HG03039 (cell line): ENCODE measurements at regions not wholly inside any gene's neighbourhood (a gene's known extent, or its start where the extent isn't known, plus 50 kb on each side); places are given as distances from the start of the nearest gene placed in this dataset.

ENCODE experiments used
- ATAC-seq: cut with Tn5 transposase; IDR thresholded peaks from one replicate; pipeline ENCODE4 v1.9.1; 2021; ENCODE audit warnings: mild to moderate bottlenecking, moderate library complexity; ENCODE audit not compliant: unreplicated experiment

GRCh38 chr12:115762936-115763335 lies 514.6 kb downstream of the MED13L start:
- ATAC-seq = no peak

- ATAC-seq = no peak
These were observed 515.7 kb downstream of the MED13L start for GRCh38 chr12:115761784-115762183.

DNA sequence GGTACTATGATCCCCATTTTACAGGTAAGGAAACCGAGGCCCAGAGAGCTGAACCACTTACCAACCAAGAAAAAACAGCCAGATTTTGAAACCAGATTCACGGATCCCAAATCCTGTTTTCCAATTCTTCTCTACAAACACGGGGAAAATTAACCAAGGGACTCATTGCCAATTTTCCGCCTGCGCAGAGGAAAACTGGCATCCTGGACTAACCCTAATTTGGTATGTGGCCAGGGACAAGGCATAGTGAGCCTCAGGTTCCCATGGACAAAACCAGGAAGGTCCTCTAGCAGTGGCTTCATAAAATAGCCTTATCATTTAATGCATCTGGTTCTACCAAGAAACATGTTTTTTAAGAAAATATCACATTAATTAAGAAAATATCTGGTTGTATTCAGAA lies 517.3 kb downstream of the MED13L start:
- ATAC-seq = no peak

- ATAC-seq = no peak
These were observed 518.4 kb downstream of the MED13L start for GRCh38 chr12:115758877-115759620.

GRCh38 chr12:115758183-115758582 lies 519.3 kb downstream of the MED13L start:
- no peak for ATAC-seq

DNA sequence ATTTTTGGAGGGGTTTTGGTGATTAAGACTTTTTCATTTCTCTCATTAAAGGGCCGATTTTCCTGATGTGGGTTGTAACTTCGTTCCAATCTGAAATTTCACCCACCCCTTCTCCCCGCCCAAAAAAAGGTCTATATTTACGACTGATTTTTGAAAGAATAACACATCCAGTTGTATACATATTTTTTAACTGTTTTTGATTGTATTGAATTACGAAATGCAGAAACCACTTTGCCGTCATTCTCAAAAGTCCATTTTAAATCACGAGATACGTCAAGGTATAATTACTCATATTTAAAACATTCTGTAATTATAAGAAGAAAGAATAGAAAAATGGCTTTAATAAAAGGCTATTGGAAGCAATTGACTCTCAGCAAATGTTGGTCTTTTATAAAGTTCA lies 520.7 kb downstream of the MED13L start:
- no peak for ATAC-seq

- ATAC-seq = no peak
These were observed 521.2 kb downstream of the MED13L start for GRCh38 chr12:115756271-115756670.

DNA sequence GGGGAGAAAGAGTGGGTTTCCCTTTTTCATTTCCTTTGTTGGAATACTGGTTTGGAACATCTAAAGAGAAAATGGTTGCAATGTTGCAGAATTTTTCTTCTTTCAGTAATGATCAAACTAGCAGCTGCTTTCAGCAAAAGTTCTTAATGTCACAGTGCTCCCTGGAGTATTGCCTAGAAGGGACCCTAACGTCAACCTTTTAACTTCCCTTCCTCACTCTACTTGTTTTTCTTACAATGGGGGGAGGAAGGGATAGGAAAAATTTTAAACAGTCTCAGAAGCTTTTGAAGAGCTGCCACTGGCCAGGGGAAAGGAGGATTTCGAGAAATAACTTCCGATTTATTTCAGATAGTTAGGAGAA lies 521.8 kb downstream of the MED13L start:
- ATAC-seq = no peak

GRCh38 chr12:115755061-115755724 lies 522.3 kb downstream of the MED13L start:
- ATAC-seq = no peak

DNA sequence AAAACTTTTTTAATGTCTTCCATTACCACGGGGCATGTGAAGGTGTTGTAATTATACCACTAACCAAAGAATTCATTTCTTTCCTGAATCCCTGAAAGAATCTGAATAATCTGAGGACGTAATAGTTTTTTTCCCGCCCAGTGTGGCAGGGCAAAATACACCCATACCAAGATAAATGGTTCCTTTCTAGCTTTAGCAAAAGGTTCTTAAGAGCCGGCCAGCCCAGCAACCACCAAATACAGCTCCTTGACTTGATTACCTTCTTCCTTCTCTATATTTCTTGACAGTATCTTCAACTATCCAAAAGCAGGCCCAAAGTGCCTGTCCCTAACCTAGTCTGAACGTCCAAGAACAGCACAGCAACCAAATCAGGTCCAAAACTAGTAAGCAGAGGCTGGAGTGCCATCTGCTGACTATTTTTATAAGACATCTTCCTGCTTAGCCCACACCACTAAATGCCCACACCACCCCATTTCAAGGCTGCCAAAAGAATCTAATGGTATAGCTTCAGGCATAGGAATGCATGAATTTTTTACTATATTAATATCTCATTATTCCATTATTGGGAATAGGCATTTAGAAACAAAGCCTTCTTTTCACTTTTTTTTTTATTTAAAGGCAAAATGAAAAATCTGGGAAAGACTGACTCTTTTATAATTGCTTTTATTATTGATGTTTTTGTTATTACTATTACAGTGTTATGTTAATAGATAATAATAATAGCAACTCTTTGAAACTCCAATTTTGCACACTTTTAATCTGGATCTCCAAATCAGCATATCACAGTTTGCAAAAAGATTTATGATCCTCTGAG lies 524.4 kb downstream of the MED13L start:
- ATAC-seq = no peak

- no peak for ATAC-seq
These were observed 525.3 kb downstream of the MED13L start for GRCh38 chr12:115752156-115752555.

DNA sequence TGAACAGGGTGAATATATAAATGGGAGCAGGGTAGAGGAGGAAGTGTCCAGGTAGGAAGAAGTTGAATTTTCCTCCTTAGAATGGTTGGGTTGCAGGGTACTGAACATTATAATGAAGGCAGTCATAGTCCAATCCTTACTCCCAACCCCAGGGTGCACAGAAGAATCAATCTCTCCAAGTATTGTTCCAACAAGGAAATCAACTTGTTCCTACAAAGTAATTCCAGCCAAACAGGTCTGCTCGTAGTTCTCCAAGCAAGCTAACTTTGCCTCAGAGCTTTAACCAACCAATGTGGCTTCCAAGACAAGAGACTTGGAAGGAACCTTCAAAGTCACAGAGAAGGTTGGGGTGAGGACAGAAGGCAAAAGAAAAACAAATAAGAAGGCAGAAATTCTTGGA lies 527.2 kb downstream of the MED13L start:
- no peak for ATAC-seq

GRCh38 chr12:115749071-115749841 lies 528.2 kb downstream of the MED13L start:
- ATAC-seq = no peak

- ATAC-seq = no peak
These were observed 536.8 kb downstream of the MED13L start for GRCh38 chr12:115740586-115741155.

- no peak for ATAC-seq
These were observed 539.6 kb downstream of the MED13L start for GRCh38 chr12:115737895-115738294.

GRCh38 chr12:115736360-115736759 lies 541.1 kb downstream of the MED13L start:
- no peak for ATAC-seq

- no peak for ATAC-seq
These were observed 546.4 kb downstream of the MED13L start for GRCh38 chr12:115730975-115731541.

DNA sequence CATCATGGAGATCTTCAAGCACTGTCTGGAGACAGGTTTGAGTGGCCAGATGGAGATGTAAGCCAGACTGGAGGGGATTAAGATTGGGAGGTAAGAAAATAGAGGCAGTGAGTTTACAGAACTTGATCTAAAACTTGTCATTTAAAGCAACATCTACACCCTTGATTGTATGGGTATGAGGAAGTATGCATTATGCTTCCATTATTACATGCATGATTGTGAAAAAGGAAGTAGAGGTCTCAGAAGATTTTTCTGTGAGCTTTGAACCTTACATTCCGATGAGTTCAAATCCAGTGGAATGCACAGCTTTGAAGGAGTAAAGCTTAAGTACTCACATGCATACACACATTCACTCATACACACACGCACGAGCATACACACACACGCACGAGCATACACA lies 550.8 kb downstream of the MED13L start:
- ATAC-seq = no peak

GRCh38 chr12:115722181-115722580 lies 555.3 kb downstream of the MED13L start:
- ATAC-seq = no peak

DNA sequence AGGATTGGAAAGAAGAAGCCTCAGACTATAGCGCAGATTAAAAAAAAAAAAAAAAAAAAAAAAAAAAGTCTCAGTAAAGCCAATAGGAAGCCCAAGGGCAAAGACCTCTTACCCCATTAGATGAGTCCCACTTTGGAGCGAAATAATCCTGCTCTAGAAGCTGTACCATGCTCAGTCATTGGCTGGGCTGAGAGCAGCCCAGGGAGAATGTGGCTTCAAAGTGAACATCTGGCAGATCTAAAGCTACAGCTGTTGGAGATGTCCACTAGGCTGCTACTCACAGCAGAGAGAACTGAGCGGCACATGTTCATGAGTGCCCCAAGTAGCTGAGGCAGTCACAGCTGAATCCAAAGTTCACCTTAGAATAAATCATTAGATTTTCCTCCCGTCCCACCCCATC lies 560.9 kb downstream of the MED13L start:
- no peak for ATAC-seq
